ENCODE measurements at regions not wholly inside any gene's neighbourhood (a gene's known extent, or its start where the extent isn't known, plus 50 kb on each side); places are given as distances from the start of the nearest gene placed in this dataset.

DNA sequence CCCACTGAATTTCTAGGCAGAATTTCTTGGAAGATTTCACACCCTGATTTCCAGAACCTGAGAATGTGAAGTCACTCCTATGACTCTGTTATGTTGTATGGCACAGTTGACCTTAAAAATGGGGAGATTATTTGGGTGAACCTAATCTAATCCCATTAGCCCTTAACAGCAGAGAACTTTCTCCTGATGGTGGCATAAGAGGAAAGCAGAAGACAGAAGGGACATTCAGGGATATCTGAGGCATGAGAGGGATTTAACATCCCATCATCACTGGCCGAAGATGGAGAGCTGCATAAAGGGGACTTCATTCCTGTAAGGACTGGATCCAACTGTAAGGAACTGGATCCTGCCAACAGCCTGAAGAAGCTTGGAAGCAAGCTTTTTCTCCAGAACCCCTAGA lies 119.2 kb downstream of the ZNF622 start:
- TF ChIP-seq GATA2 (IDR thresholded peaks at IDR 0.05; ENCODE audit: low read depth, low read length) (no peak), GATA3 (IDR thresholded peaks at IDR 0.05; ENCODE audit: low read depth, low read length) (no peak)

All from SH-SY5Y (cell line).